H1 (cell line): ENCODE measurements at regions not wholly inside any gene's neighbourhood (a gene's known extent, or its start where the extent isn't known, plus 50 kb on each side); places are given as distances from the start of the nearest gene placed in this dataset.

ENCODE experiments used
- KDM1A ChIP-seq: fragments of 200-600, 300-600 bp; sonication (generic); IDR thresholded peaks from 2 replicates; pipeline ENCODE4 v1.7.1; 2016; ENCODE audit warnings: mild to moderate bottlenecking, low read length, borderline replicate concordance
- POLR2AphosphoS5 ChIP-seq: IDR thresholded peaks from 2 replicates; pipeline ENCODE4 v1.6.1; 2011; ENCODE audit warnings: low read depth, low read length
- TF ChIP-seq, protein P1 (sequence below): IDR thresholded peaks from 2 replicates; pipeline ENCODE4 v1.6.1; 2012; ENCODE audit warnings: inconsistent platforms

GRCh38 chr1:188188317-188188716, 1359.6 kb downstream of the PLA2G4A start:
- TF ChIP-seq, protein P1, sequence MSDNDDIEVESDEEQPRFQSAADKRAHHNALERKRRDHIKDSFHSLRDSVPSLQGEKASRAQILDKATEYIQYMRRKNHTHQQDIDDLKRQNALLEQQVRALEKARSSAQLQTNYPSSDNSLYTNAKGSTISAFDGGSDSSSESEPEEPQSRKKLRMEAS = no peak
- TF ChIP-seq POLR2AphosphoS5 = no peak
- TF ChIP-seq KDM1A = no peak
